ENCODE measurements at regions not wholly inside any gene's neighbourhood (a gene's known extent, or its start where the extent isn't known, plus 50 kb on each side); places are given as distances from the start of the nearest gene placed in this dataset.

DNA sequence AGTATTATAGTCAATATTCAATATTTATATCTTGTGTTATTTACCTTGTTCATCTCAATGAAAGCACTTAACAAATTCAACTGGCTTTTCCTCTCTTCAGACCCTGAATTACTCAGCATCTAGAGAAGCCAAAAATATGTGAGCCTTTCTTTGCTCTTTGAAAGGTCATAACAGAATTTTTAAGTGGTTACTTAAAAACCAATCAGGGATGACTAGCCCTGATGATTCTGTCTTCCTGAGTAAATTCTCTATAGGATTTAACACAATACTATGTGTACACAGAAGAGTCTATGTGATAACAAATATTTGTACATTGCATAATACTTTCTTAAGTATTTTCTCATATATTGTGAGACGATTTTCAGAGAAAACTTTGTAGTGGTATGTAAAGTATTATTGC, 546.3 kb downstream of the MAT2B start:
- DNase-seq, result no peak

DNA sequence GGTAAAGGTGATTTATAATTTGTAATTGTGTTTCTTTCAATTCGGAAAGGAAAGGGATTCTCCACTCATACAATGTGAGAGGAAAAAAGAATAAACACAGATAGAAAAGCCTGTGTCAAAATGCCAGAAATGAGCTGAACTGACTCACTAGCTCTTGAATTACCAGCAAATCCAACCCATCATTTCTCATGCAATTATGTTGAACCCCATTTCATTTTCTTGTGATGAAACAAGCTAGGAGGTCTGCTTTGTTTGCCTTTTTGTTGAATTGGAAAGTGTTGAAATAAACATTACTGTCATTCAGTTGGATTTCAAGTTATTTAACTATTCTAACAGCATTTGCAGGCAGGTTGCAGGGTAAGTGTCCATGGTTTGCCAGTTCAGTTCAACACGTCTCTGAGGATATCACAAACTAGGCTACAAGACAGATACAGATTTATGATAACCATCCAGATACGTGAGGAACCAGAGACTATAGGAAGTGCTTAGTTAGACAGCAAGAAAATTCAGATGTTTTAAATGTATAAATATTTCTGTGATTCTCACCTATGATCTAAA, 547.2 kb downstream of the MAT2B start:
- DNase-seq, result no peak

DNA sequence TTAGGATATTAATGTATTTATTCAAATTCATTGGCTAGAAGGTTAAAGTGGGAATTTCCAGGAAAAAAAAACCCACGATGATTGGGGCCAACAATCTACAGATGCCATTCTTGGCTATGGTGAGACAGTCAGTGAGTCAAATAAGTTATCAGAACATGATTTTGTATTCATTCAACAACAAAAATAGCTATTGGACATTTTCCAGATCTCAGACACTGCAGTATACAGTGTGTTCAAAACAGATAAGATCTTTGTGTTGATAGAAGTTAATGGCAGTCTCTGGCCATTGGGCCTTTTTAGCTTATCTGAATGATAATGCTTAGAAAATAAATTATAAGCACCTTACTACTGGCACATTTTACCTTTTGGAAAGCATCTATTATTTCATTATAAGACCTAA, 547.7 kb downstream of the MAT2B start:
- no peak for DNase-seq

DNA sequence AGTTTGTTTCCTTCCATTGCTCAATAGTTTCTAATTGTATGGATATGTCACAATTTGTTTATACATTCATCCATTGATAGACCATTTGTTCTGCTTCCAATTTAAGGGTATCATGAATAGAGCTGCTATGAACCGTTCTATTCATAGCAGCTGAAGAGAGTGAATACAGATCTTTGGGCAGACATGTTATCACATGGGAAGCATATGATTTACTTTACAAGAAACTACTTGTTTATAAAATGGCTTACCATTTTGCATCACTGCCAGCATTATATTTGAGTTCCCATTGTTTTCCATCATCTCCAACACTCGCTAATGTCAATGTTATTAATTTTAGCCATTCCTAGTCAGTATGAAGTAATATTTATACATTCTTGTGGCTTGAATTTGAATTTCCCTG, 549.0 kb downstream of the MAT2B start:
- no peak for DNase-seq

DNA sequence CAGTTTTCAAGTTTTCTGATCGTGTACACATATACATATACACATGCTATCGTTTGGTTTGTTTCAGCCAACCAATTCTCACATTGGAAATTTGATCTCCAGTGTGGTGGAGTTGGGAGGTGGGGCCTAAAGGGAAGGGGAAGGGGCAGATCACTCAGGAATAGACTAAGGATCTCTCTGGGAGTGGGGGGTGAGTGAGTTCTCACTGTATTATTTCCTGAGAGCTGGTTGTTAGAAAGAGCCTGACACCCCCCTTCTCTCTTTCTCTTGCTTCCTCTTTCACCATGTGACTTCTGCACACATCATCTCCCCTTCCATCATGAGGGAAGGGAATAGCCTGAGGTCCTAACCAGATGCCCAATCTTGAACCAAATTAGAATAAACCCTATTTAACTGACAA, 551.7 kb downstream of the MAT2B start:
- no peak for DNase-seq

DNA sequence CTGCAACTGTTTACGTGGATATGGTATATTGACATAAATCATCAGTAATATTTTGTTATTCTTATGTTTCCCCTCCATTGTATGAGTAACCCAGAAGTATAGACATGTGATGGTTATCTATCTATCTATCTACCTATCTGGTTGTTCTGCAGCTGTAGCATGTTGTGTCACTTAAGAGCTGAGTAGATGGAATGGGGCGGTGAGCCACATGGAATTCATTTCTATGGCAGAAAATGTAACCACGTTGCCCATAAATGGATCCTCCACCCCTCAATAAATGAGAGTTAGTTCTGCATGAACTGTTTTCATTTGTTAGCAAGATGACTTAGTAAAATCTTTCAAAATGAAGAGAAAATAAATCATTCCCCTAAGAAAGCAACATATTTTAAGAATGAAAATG, 553.2 kb downstream of the MAT2B start:
- DNase-seq, result no peak

DNA sequence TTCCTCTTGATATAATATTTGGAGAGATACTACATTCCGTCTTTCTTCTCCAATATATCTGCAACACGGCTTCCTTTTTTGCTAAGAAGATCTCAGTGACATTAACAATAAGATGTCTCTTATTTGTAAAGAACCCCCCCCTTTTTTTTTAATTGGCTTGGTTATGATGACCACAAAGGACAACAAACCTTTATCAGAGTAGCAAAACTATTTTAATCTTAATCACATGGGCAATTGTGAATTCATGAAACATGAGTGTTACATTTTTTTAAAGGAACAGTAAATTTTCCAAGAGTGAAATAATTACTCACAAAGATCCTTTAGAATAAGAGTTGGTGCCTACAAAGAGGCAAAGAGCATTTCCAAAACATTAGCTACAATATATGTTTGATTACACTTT, 554.1 kb downstream of the MAT2B start:
- DNase-seq, result no peak

DNA sequence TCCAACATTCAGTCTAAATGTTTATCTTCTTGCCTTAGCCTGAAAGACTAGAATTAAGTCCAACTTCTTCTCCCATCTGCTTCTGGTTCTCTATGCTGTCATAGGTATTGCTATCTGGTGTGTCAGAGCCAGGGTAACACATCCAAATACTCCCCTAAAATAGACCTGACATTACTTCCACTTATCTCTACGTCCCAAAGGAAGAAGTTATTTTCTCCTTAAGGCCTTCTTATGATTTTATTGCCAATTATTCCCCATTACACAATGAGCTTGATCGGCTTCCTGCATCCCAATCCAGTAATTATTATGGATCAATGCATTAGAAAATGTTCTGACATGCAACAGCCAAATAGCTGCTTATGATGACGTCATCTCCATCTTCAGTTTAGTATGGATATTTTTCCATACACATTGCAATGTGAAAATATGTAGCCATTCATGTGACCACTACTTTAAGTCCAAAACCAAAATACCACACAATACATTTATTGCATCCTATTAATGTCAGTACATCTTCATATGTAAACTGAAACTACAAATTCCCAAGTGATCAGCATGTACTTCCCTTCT, 555.5 kb downstream of the MAT2B start:
- DNase-seq, result no peak

DNA sequence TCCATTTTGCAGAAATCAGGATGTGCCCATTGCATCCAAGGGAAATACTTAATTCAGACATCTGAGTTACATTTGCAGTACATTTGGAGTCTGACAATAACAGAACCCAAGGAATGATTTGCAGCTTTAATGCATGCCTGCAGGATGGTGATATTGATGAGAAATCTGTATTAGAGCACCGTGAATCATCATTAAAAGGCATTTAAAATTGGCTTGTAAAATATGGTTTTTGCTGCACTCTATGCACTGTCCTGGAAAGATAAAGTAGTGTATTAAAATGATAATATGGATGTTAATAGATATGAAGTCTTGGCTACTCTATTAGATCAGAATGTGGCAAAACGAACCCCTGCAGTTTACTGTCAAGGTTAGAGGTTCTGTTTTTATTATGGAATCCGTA, 556.9 kb downstream of the MAT2B start:
- DNase-seq, result no peak

DNA sequence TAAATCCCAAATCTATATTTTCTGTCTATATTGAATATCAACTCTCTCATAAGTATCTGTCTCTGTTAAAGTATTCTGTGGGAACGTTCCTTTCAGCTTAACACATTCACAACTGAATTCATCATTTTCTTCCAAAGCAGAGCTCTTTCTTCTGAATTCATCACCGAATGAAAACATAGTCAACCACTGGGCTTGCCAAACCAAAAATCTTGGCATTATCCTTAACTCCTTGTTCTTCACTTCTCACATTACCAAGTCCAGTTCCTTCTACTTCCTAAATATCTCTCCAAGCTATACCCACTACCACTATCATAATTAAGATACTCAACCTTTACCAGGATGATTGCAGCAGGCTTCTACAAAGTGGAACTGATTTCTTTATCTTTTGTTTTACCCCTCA, 559.8 kb downstream of the MAT2B start:
- DNase-seq, result no peak

DNA sequence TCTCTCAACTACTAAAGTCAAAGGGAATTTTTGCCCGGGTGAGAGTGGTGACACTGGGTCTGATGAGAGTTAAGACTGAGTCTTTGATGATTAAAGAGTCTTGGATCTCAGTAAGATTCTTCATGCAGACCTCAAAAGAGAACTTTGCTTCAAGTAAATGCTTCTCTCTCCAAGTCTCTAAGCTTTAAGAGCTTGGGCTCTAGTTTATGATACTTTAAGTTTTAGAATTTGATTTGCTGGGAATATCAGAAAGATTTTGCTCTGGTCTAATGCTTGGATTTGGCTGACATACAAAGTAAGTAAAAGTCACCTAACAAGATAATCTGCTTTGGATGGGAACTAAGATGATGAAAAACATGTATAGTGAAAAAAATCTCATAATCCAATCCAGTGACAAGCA, 566.3 kb downstream of the MAT2B start:
- DNase-seq, result no peak

DNA sequence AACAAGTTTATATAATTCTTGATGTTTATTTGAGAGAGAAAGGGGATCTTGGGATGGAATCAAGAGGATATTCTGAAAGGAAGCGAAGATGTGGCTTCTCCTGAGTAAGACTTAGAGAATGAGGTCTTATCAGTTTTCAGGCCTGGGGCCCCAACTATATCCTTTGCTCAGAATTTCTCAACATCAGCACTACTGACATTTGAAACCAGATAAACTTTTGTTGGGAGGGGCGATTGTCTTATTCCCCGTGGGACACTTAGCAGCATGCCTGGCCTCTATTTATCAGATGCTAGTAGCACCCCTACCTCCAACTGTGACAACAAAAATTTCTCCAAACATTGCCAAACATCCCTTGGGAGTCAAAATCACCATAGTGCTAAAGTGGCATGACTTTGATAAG, 567.7 kb downstream of the MAT2B start:
- DNase-seq, result no peak

DNA sequence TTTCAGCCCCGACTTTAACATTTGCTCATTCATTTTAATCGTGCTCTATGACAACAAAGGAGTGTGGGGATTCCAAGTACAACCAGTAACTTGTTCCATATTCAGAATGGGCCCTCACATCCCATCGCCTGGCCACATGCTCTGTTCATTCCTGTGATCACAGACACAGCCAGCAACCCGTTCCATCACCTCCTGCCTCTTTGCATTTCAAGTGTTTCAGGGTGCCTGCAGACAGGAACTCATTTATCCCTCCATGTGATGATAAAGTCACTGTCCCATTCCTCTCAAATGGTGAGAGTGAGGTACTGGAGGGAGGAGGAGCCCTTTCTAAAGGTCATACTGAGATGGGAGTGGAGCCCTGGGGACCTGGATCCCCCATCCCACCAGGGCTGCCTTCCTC, 571.1 kb downstream of the MAT2B start:
- DNase-seq, result no peak

DNA sequence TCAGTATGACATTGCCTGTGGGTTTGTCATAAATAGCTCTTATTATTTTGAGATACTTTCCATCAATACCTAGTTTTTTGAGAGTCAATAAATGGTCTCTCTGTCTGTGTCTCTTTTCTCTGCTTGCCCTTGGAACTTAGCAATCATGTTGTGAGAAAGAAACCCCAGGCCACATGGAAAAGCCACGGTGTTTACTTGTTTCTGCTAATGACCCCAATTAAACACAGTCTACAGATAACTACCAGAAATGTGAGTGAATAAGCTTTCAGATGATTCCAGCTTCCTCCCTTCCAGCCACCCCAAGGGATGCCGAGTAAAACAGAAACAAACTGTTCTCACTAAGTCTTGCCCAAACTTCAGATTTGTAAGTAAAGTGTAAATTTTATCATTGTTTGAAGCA, 584.9 kb downstream of the MAT2B start:
- DNase-seq, result no peak

DNA sequence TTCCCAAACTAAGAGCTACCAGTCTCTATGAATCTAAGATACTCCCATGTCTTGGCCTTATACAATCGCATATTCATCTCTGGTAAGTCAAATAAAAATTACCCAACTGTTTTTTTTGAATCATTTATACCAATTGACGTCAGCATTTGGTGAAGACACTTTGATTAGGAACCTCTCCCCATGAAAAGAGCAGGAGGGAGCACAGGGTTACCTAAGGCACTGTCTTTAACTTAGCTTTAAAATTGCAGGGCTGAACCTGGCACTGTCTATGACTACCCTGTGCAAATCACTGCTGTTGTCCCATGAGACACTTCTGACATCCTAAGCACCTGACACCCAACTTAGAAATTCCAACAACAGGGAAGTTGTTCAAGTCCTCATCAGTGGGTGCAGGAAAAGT, 586.4 kb downstream of the MAT2B start:
- DNase-seq, result no peak

DNA sequence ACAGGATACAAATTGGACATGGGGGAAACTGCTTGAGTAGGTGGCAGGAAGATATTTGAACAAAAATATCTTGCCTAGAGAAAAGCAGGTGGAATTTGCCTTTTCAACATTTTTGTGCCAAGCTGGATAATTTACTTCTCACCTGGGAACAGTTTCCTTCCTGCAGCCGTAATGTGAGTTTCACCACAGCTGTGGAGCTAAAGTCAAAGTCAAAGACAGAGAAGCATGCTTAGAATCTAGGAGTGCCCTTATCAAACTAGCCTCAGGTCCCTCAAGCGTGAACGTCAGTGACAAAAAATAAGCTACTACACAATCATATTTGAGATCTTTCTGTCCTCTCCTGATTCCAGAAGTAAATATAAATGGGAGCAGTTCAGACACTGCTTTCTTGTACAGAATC, 588.9 kb downstream of the MAT2B start:
- DNase-seq, result no peak

DNA sequence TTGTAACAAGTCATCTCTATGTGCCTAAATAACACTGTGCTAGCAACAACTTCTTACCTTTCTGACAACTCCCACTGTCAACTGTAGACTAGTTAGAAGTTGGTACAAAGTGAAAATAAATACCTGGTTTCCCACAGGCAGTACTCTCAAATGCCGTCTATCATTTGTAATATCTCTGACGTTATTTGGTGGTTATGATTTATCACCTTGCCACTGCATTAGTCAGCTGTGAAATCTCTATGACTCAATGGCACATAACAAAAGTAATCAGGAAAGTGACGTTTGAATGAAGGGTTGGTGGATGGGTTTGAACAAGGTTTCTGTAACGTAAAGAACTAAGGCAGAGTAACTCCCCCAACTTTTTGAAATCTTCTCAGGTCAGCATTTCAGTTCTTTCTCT, 592.3 kb downstream of the MAT2B start:
- no peak for DNase-seq

DNA sequence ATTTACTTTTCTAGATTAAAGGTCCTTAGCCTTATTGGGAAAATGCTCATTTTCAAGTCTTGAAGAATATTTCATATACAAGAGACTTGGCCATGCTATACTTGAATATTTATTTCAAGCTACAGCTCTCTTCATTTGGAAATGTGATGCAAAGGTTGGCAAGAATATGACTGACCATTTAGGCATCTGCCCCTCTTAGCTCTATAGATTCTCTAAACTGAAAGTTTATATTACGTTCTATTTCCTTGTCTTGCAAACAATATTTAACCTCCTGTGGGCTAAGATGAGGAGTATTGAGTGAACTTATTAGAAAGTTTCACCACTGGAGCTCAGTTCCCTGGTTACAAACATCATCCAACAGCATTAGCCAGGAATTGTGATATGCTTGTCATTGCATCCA, 593.1 kb downstream of the MAT2B start:
- DNase-seq, result no peak

DNA sequence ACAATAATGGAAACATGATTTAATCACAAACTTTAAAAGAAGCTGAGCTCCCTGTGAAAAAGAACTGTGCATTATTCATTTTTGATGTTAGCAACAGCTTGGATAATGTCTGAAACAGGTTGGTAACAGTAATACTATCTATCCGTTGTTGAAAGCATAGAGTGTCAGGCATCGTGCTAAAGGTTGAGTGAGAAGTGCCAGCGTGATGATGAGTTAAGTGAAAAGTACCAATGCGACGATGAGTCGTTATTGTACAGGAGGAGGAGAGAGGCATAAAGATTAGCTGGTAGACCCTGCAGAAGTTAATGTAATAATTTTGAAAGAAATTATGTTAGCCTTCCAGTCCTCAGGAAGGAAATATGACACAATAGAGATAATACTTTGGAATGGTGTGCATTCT, 593.6 kb downstream of the MAT2B start:
- no peak for DNase-seq

DNA sequence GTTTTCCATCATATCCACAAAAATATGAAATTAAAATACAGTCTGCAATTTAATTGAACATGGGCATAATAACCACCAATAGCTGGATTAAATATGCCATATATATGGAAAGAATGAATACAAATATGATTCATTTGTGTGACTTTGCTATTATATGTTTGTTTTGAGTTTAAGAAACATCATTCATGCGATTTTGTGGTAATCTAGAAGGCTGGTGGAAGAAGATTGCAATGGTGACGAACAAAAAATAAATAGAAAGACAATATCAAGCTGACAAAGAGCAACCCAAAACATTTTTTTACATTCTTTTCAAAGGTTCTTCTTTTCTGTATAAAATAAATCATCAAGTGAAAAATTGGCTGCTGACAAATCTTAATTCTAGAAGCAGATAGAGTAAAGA, 610.0 kb downstream of the MAT2B start:
- DNase-seq, result no peak

DNA sequence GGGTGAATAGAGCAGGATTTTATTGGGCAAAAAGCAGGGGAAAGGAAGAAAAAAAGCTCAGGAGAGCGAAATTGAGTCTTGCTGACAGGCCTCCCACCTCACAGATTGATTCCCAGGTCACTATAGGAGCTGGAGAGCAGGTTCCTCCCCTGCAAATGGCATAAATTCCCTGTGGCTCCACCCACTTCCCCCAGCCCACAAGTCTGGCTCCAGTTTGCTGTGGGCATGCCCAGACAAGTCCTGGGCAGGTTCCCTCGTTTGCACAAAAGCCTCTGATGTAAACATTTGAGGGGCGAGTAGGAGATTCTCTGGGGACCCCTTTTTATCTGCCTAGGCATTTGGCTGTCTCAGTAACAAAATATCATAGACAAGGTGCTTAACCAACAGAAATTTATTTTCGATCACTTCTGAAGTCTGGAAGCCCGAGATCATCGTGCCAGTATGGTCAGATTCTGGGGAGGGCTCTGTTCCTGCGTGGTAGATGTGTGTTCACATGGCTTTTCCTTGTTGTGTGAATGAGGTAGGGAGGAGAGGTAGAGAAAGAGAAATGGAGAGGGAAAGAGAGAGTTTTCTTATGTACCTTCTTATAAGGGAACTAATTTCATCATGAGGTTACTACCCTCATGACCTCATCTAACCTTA, 614.5 kb downstream of the MAT2B start:
- DNase-seq, result no peak

DNA sequence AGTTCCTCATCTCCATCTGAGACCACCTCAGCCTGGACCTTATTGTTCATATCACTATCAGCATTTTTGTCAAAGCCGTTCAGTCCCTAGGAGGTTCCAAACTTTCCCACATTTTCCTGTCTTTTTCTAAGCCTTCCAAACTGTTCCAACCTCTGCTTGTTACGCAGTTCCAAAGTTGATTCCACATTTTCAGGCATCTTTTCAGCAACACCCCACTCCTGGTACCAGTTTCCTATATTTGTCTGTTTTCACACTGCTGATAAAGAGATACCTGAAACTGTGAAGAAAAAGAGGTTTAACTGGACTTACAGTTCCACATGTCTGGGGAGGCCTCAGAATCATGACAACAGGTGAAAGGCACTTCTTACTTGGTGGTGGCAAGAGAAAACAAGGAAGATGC, 622.1 kb downstream of the MAT2B start:
- DNase-seq, result no peak

DNA sequence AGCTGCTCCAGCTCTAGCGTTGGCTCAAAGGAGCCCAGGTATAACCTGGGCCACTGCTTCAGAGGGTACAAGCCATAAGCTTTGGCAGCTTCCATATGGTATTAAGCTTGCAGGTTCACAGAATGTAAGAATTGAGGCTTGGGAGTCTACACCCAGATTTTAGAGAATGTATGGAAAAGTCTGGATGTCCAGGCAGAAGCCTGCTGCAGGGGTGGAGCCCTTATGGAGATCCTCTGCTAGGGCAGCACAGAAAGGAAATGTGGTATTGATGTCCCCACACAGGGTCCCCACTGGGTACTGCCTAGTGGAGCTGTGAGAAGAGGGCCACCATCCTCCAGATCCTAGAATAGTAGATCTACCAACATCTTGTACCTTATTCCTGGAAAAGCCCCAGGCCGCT, 626.9 kb downstream of the MAT2B start:
- no peak for DNase-seq

DNA sequence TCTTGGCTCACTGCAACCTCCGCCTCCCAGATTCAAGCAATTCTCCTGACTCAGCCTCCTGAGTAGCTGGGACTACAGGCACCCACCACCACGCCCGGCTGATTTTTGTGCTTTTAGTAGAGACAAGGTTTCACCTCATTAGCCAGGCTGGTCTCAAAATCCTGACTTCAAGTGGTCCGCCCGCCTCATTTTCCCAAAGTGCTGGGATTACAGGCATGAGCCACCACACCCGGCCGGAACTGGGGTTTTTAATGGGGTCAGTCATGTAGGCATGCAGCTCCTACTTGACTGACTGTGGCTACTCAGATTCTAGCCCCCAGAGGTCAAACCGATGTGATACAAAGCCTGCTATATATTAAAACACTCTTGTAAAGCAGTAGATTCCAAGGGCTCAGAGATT, 631.7 kb downstream of the MAT2B start:
- no peak for DNase-seq

DNA sequence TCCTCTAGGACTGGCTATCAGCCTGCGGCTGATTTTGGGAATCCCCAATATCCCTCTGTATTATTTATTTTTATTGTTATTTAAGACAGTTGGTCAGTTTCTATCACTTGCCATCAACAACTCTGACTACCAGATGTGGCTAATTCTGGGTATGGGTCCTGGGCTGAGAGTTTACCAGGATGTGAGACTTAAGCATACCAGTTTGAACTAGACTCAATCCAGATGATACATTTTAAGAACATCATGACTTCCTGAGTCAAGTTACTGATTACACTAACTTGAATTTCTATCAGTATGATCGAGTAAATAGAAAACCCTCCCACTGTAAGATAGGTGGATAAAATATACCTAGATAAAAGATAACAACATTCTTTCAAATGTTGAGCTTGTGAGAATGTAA, 634.0 kb downstream of the MAT2B start:
- DNase-seq, result no peak
